AG04449 (cell line): ENCODE measurements at regions not wholly inside any gene's neighbourhood (a gene's known extent, or its start where the extent isn't known, plus 50 kb on each side); places are given as distances from the start of the nearest gene placed in this dataset.

Experiments used
- CTCF ChIA-PET: fragments of 350-600 bp; formaldehyde crosslinking; extraction: SDS; loops from one replicate; lab custom pipeline; 2021; ENCODE audit warnings: antibody characterized with exemption; lab: Yijun Ruan, JAX
- POLR2A ChIA-PET: fragments of 400-600, 350-600 bp; formaldehyde crosslinking; extraction: SDS; loops from one replicate; lab custom pipeline; 2020; ENCODE audit warnings: antibody characterized with exemption, inconsistent platforms; lab: Yijun Ruan, JAX
- DNase-seq: peaks from one replicate; pipeline ENCODE4 v3.0.0-alpha.2; 2010; ENCODE audit warnings: low read depth, low spot score
- H3K4me3 ChIP-seq: 2 replicates; pipeline ENCODE4 v1.5.1; 2011; ENCODE audit warnings: low read depth, mild to moderate bottlenecking, control low read depth, low read length
- TF ChIP-seq, protein P1 (sequence below): IDR thresholded peaks from one replicate; pipeline ENCODE4 v1.5.1; 2011; ENCODE audit warnings: mild to moderate bottlenecking, moderate library complexity, low read length, control low read depth, inconsistent platforms; ENCODE audit not compliant: insufficient read depth; ENCODE audit errors: missing control alignments

- no peak overlapping the region for H3K4me3 ChIP-seq
- ChIA-PET POLR2A (no interaction called here), CTCF (interaction anchor here (1.5 to 2.9 kb wide), 2 partner anchors 17 to 110 kb away, joined by 3 to 7 read pairs; no protein-coding TSS in a partner anchor)
- TF ChIP-seq, protein P1, sequence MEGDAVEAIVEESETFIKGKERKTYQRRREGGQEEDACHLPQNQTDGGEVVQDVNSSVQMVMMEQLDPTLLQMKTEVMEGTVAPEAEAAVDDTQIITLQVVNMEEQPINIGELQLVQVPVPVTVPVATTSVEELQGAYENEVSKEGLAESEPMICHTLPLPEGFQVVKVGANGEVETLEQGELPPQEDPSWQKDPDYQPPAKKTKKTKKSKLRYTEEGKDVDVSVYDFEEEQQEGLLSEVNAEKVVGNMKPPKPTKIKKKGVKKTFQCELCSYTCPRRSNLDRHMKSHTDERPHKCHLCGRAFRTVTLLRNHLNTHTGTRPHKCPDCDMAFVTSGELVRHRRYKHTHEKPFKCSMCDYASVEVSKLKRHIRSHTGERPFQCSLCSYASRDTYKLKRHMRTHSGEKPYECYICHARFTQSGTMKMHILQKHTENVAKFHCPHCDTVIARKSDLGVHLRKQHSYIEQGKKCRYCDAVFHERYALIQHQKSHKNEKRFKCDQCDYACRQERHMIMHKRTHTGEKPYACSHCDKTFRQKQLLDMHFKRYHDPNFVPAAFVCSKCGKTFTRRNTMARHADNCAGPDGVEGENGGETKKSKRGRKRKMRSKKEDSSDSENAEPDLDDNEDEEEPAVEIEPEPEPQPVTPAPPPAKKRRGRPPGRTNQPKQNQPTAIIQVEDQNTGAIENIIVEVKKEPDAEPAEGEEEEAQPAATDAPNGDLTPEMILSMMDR, result no peak
- no peak for DNase-seq
Observed at GRCh38 chr7:7119729-7120128, 62.6 kb upstream of the C1GALT1 start.

- CTCF ChIA-PET, result no interaction called here
- H3K4me3 ChIP-seq, result no peak overlapping the region
- TF ChIP-seq, protein P1, result no peak
- POLR2A ChIA-PET, result no interaction called here
- DNase-seq, result no peak
Observed at GRCh38 chr7:7122033-7122478, 60.3 kb upstream of the C1GALT1 start.

DNA sequence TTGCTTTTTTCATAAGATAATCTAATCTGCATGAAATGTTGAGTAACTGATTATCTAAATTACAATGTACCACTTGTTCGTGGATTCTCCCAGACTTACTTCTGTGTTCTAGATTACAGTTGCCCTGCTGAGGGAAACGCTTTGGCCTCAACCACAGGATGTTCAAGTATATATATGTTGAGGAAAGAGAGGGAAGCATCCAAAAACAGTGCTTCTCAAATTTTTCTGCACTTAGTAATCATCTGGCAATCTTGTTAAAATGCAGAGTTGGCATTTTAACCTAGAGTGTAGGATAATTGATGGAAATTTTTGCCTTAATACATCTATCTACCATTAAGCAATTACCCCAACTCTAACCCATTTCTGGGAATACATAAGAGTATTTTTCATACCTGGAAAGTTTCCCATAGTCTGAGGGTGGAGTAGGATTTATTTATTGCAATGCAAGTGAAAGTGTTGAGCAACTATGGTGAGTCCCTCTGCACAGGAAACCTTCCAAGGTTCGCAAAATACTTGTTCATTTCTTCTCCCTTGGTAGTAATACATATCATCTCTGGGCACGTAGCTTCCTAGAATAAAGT lies 59.6 kb upstream of the C1GALT1 start:
- CTCF ChIA-PET, result interaction anchor here (0.8 kb wide), 1 partner anchor 300 kb away, joined by 3 read pairs; no protein-coding TSS in a partner anchor
- TF ChIP-seq, protein P1, result no peak
- POLR2A ChIA-PET, result no interaction called here
- no peak overlapping the region for H3K4me3 ChIP-seq
- DNase-seq, result peak; percentile 95

GRCh38 chr7:7125963-7126362 lies 56.4 kb upstream of the C1GALT1 start:
- H3K4me3 ChIP-seq, result no peak overlapping the region
- no peak for DNase-seq
- POLR2A ChIA-PET, result no interaction called here
- CTCF ChIA-PET, result interaction anchor here (1.0 kb wide), 1 partner anchor 23 kb away, joined by 3 read pairs; no protein-coding TSS in a partner anchor
- TF ChIP-seq, protein P1, result no peak

DNA sequence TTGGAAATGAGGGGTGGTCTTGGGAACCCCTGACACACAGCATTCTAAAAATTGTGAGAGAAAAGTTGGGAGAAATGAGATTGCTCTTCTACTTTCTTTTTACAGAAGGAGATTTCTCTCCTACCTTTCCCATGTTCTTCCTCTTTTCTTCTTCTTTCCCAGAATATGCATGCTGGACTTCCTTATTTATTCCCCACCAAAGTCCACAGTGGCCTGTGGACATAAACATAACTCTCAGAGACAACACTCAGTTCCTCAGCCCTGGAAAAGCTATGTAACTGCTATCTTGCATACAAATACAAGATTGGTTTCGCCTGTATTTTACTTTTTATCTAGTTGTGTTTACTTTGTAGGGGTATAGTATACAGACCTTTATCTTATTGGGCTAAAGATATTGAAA lies 54.6 kb upstream of the C1GALT1 start:
- DNase-seq, result no peak
- no peak overlapping the region for H3K4me3 ChIP-seq
- POLR2A ChIA-PET, result no interaction called here
- CTCF ChIA-PET, result no interaction called here
- TF ChIP-seq, protein P1, result no peak

DNA sequence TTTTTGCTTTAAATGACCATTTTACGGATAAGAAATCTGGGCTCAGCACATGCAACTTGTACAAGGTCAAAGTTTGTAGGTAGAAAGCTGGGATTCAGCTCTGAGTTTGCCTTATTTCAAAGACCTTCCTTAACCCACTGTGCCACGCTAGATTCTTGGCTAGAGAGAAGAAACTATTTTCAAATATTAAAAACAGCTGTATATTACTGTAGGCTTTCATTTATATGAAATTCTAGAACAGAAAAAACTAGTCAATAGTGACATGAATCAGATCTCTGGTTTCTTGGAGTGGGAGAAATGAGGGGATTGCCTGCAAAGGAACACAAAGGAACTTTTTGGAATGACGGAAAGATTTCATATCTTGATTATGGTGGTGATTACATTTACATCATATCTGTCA lies 53.0 kb upstream of the C1GALT1 start:
- no peak for DNase-seq
- ChIA-PET POLR2A (no interaction called here), CTCF (interaction anchor here (1.7 to 2.0 kb wide), 2 partner anchors 26 to 52 kb away, joined by 3 to 8 read pairs; no protein-coding TSS in a partner anchor)
- no peak overlapping the region for H3K4me3 ChIP-seq
- TF ChIP-seq, protein P1, result no peak
